ENCODE measurements at regions not wholly inside any gene's neighbourhood (a gene's known extent, or its start where the extent isn't known, plus 50 kb on each side); places are given as distances from the start of the nearest gene placed in this dataset.
A peak's percentile ranks its signal among the peaks of the same experiment; 100 is the strongest.
"Not testable (repeated sequence)": the region's sequence is repeated elsewhere in the genome, so short reads cannot be mapped to it uniquely, and the experiment has no call there.

DNA sequence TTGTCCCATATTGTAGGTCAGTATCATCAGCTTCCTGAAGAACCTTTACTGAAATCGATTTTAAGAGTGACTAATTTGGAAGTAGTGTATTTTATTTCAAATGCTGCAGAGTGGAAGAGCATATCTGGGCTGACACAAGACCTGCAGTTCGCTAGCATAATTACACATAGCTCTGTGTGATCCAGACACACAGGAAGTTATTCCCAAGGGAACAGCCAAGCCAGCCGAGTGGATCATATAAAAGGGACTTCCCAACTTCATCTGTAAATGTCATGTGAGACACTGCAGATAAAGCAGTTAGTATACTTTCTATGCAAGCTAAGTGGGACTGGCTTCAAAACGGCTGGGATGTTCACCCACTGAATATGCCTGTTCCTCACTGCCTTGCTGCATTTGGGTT, 760.4 kb downstream of the SLITRK1 start:
- Histone ChIP-seq H3K36me3 (replicated peaks; ENCODE audit: control insufficient read depth, insufficient read depth, low read length) (no peaks in the 10 kb centered on the region), H3K4me3 (ENCODE audit: insufficient read depth, low read depth, low read length) (no peak overlapping the region), H3K27me3 (ENCODE audit: control insufficient read depth, insufficient read depth, low read length) (no peaks in the 10 kb centered on the region)
- DNase-seq: no peak

DNA sequence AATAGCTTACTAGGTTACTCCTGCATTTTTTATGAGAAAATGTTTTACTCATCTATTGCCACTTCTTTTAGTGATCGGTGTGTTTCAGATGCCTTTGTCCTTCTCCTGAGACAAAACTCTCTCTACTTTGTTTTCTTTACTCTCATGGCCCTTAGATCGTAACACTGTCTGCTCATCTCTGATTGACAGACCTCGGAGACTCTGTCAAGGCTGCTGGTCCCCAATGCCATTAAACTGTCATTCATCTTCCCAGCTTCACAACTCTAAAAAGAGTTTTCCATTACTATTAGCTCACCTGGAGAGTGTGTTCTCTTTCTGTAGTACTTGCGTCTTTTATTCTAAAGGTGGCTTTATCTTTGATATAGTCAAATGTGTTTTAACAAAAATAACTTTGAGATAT, 765.2 kb downstream of the SLITRK1 start:
- no peak for DNase-seq
- H3K4me3 ChIP-seq (ENCODE audit: insufficient read depth, low read depth, low read length): no peak overlapping the region
- H3K36me3 ChIP-seq (replicated peaks; ENCODE audit: control insufficient read depth, insufficient read depth, low read length): no peaks in the 10 kb centered on the region
- no peaks in the 10 kb centered on the region for H3K27me3 ChIP-seq (ENCODE audit: control insufficient read depth, insufficient read depth, low read length)

DNA sequence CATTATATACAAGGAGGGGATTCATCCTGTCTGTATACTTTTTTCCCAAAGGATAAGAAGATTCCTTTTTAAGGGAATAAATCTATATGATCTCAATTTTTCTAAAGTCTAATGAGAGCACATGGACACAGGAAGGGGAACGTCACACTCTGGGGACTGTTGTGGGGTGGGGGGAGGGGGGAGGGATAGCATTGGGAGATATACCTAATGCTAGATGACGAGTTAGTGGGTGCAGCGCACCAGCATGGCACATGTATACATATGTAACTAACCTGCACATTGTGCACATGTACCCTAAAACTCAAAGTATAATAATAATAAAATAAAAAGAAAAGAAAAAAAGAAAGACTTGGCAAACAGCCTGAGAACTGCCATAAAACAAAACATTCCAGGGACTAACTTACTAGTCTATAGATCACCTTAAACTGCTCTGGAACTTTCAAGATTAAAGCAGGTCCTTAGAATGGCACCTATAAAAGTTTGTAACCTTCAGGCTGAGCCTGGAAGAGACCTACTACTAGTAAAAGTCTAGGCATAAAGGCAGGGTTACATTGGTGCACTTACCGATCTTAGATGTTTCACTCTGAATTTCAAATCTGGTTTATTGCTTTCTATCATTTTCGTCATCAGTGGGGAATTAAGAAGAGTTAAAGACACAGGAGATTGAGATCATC, 780.6 kb downstream of the SLITRK1 start:
- H3K36me3 ChIP-seq (replicated peaks; ENCODE audit: control insufficient read depth, insufficient read depth, low read length); H3K27me3 ChIP-seq (ENCODE audit: control insufficient read depth, insufficient read depth, low read length); DNase-seq: not testable (repeated sequence)
- peak overlapping the region; percentile 4 for H3K4me3 ChIP-seq (ENCODE audit: insufficient read depth, low read depth, low read length)

DNA sequence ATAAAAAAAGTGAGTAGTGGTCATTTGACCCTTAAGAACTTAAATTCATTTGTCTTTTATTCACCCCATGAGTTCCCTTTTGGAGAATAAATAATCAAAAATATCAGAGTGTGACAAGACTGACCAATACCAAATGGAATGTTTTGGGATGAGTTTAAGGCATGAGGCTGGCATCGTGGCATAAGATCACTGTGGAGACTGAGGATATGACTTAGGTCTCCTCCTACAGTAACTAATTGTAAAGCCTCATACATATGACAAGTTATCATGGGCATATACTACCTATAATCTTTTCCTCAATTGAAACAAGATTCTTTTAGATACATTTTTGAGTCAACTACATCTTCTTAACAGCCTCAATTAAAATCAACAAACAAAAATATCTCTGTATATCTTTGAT, 782.0 kb downstream of the SLITRK1 start:
- Histone ChIP-seq H3K27me3 (ENCODE audit: control insufficient read depth, insufficient read depth, low read length) (no peaks in the 10 kb centered on the region), H3K4me3 (ENCODE audit: insufficient read depth, low read depth, low read length) (no peak overlapping the region), H3K36me3 (replicated peaks; ENCODE audit: control insufficient read depth, insufficient read depth, low read length) (no peaks in the 10 kb centered on the region)
- DNase-seq: no peak

- H3K4me3 ChIP-seq (ENCODE audit: insufficient read depth, low read depth, low read length): no peak overlapping the region
- H3K36me3 ChIP-seq (replicated peaks; ENCODE audit: control insufficient read depth, insufficient read depth, low read length): no peaks in the 10 kb centered on the region
- H3K27me3 ChIP-seq (ENCODE audit: control insufficient read depth, insufficient read depth, low read length): no peaks in the 10 kb centered on the region
- DNase-seq: no peak
Observed at GRCh38 chr13:83088858-83089257, 793.4 kb downstream of the SLITRK1 start.

DNA sequence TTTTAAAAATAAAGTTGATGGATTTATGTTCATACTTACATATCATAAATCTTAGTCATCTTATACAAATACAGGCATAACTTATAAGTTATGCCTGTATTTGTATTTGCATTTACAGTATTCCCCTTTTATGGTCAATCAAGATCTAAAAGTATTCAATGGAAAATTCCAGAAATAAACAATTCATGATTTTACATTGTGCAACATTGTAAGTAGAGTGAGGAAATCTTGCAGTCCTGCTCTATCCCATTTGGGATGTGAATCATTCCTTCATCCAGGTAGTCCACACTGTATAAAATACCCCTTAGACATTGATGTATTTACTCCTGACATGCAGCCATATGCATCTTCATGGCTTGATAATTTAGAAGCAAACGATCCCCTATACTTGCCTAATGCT, 795.3 kb downstream of the SLITRK1 start:
- no peaks in the 10 kb centered on the region for H3K36me3 ChIP-seq (replicated peaks; ENCODE audit: control insufficient read depth, insufficient read depth, low read length)
- no peak overlapping the region for H3K4me3 ChIP-seq (ENCODE audit: insufficient read depth, low read depth, low read length)
- DNase-seq: no peak
- no peaks in the 10 kb centered on the region for H3K27me3 ChIP-seq (ENCODE audit: control insufficient read depth, insufficient read depth, low read length)

DNA sequence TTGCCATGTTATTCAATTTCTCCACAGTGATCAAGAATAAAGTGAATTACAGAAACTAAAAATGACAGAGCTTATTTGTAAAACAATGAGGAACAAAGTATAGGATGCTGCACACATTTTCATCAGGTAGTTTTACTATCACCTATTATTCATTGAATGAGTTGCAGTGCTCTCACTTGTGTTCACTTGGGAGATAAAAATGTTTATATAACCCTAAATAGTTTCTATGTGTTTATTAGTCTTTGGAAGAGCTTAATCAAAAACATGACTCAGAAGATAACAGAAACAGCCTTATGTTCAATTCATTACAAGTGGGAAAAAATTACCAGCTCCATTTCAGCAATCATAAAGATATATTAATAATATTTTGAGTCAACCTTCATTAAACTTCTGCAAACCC, 796.2 kb downstream of the SLITRK1 start:
- no peaks in the 10 kb centered on the region for H3K27me3 ChIP-seq (ENCODE audit: control insufficient read depth, insufficient read depth, low read length)
- no peak overlapping the region for H3K4me3 ChIP-seq (ENCODE audit: insufficient read depth, low read depth, low read length)
- no peaks in the 10 kb centered on the region for H3K36me3 ChIP-seq (replicated peaks; ENCODE audit: control insufficient read depth, insufficient read depth, low read length)
- DNase-seq: no peak

GRCh38 chr13:83085186-83085900, 796.9 kb downstream of the SLITRK1 start:
- Histone ChIP-seq H3K4me3 (ENCODE audit: insufficient read depth, low read depth, low read length) (no peak overlapping the region), H3K27me3 (ENCODE audit: control insufficient read depth, insufficient read depth, low read length) (no peaks in the 10 kb centered on the region), H3K36me3 (replicated peaks; ENCODE audit: control insufficient read depth, insufficient read depth, low read length) (no peaks in the 10 kb centered on the region)
- DNase-seq: no peak

DNA sequence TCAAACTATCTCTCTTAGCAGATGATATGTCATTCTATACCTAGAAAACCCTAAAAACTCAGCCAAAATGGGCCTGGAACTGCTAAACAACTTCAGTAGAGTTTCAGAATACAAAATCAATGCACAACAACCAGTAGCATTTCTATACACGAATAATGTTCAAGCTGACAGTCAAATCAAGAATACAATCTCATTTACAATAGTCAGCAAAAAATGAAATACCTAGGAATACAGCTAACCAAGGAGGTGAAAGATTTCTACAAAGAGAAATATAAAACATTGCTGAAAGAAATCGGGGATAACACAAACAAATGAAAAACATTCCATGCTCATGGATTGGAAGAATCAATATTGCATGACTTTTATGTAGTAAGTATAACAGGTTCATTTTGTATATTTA, 804.8 kb downstream of the SLITRK1 start:
- DNase-seq: no peak
- Histone ChIP-seq H3K4me3 (ENCODE audit: insufficient read depth, low read depth, low read length) (no peak overlapping the region), H3K36me3 (replicated peaks; ENCODE audit: control insufficient read depth, insufficient read depth, low read length) (no peaks in the 10 kb centered on the region), H3K27me3 (ENCODE audit: control insufficient read depth, insufficient read depth, low read length) (no peaks in the 10 kb centered on the region)

DNA sequence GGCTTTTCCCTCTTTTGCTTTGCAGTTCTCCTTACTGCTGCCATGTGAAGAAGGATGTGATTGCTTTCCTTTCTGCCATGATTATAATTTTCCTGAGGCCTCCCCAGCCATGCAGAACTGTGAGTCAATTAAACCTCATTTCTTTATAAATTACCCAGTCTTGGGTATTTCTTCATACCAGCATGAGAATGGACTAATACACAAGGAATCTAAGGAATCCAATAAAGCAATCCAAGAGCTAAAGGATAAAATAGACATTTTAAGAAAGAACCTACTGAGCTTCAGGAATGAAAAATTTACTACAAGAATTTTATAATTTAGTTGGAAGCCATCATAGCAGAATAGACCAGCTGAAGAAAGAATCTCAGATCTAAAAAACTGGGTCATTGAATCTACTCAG, 808.3 kb downstream of the SLITRK1 start:
- DNase-seq; H3K36me3 ChIP-seq (replicated peaks; ENCODE audit: control insufficient read depth, insufficient read depth, low read length); H3K4me3 ChIP-seq (ENCODE audit: insufficient read depth, low read depth, low read length); H3K27me3 ChIP-seq (ENCODE audit: control insufficient read depth, insufficient read depth, low read length): not testable (repeated sequence)

DNA sequence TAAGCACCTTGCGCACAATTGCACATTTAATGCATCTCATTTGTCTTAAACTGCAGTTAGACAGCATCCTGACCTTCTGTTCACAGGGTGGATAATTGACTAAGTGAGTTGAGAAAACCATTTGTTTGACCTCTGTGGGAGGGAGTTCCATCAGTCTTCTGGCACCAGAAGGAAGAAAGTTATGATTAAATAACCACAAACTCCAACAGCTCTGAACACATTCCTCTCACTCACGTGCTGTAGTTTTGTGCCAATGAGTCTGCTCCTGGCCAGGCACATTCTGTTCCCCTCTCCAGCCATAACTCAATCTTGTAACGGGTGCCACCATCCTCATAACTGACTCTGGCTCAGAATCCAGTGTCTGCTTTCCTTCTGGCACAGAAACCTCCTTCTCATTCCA, 817.2 kb downstream of the SLITRK1 start:
- no peak for DNase-seq
- no peaks in the 10 kb centered on the region for H3K36me3 ChIP-seq (replicated peaks; ENCODE audit: control insufficient read depth, insufficient read depth, low read length)
- H3K4me3 ChIP-seq (ENCODE audit: insufficient read depth, low read depth, low read length): no peak overlapping the region
- no peaks in the 10 kb centered on the region for H3K27me3 ChIP-seq (ENCODE audit: control insufficient read depth, insufficient read depth, low read length)

DNA sequence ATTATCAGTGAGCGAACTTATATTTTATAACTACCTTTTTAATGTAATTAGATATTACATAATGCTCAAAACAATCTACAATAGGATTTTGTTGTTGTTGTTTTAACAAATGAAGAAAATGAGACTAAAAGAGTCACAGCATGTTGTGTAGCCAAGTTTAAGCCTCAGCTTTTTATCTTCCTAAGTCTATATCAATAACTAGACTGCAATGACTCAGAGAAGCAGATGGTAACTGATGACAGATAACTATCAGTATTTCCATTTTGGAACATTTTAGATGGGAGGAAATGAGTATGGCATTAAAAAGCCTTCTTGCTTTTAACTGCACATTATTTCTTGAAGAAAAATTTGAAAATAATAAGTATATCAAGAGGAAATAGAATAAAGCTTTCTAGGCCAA, 825.2 kb downstream of the SLITRK1 start:
- no peak overlapping the region for H3K4me3 ChIP-seq (ENCODE audit: insufficient read depth, low read depth, low read length)
- no peak for DNase-seq
- no peaks in the 10 kb centered on the region for H3K36me3 ChIP-seq (replicated peaks; ENCODE audit: control insufficient read depth, insufficient read depth, low read length)
- H3K27me3 ChIP-seq (ENCODE audit: control insufficient read depth, insufficient read depth, low read length): no peaks in the 10 kb centered on the region

DNA sequence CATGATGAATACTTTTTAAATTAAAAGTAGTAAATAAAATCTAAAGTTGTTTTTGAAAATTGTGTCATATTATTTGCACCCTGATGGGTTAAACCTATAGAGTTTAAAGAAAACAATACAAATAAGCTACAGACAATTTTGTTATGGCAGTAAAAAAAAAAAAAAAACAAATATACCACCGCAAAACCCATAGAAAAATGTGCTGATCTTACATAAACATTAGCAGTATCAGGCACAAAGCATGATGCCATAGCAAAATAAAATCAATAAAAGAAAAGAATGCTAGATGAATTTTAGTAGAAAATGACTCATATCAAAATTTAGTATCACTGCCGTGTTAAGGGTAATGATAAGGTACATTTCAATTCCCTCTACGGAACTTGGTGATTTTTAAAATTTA, 826.0 kb downstream of the SLITRK1 start:
- no peak for DNase-seq
- H3K27me3 ChIP-seq (ENCODE audit: control insufficient read depth, insufficient read depth, low read length): no peaks in the 10 kb centered on the region
- H3K36me3 ChIP-seq (replicated peaks; ENCODE audit: control insufficient read depth, insufficient read depth, low read length): no peaks in the 10 kb centered on the region
- H3K4me3 ChIP-seq (ENCODE audit: insufficient read depth, low read depth, low read length): no peak overlapping the region

- Histone ChIP-seq H3K27me3 (ENCODE audit: control insufficient read depth, insufficient read depth, low read length) (no peaks in the 10 kb centered on the region), H3K36me3 (replicated peaks; ENCODE audit: control insufficient read depth, insufficient read depth, low read length) (no peaks in the 10 kb centered on the region), H3K4me3 (ENCODE audit: insufficient read depth, low read depth, low read length) (no peak overlapping the region)
- DNase-seq: no peak
Observed at GRCh38 chr13:83048419-83048818, 833.9 kb downstream of the SLITRK1 start.

- Histone ChIP-seq H3K36me3 (replicated peaks; ENCODE audit: control insufficient read depth, insufficient read depth, low read length) (no peaks in the 10 kb centered on the region), H3K27me3 (ENCODE audit: control insufficient read depth, insufficient read depth, low read length) (no peaks in the 10 kb centered on the region), H3K4me3 (ENCODE audit: insufficient read depth, low read depth, low read length) (no peak overlapping the region)
- no peak for DNase-seq
Observed at GRCh38 chr13:83024955-83025594, 857.2 kb downstream of the SLITRK1 start.

All from H7 (cell line).